Transverse colon (tissue), 4 donors: ENCODE measurements at regions not wholly inside any gene's neighbourhood (a gene's known extent, or its start where the extent isn't known, plus 50 kb on each side); places are given as distances from the start of the nearest gene placed in this dataset.

ENCODE experiments used
- DNase-seq: peaks from one replicate; pipeline ENCODE4 v3.0.0-alpha.2; 2019
- H3K27ac ChIP-seq, 4 donors: fragments of 200-600 bp; sonication (generic); 2 replicates each; pipeline ENCODE4 v1.5.1; 2016 to 2018; ENCODE audit warnings: inconsistent platforms in 4 of 4
- H3K27me3 ChIP-seq: fragments of 200-600 bp; sonication (generic); 2 replicates; pipeline ENCODE4 v1.5.1; 2017; ENCODE audit warnings: inconsistent platforms
- H3K36me3 ChIP-seq, 4 donors: fragments of 200-600 bp; sonication (generic); 2 replicates each; pipeline ENCODE4 v1.5.1; 2017 to 2019; ENCODE audit warnings: inconsistent platforms in 4 of 4
- H3K4me1 ChIP-seq, 4 donors: fragments of 200-600 bp; sonication (generic); 2 replicates each; pipeline ENCODE4 v1.5.1; 2017 to 2020; ENCODE audit warnings: inconsistent platforms in 4 of 4
- H3K4me3 ChIP-seq, 4 donors: fragments of 200-600 bp; sonication (generic); 1 replicate in 1 of 4; 2 replicates in 3 of 4; pipeline versions ENCODE4 v1.5.1 to v1.6.1; 2017 to 2019; ENCODE audit warnings: inconsistent platforms in 4 of 4
- H3K9me3 ChIP-seq, 2 donors: fragments of 200-600 bp; sonication (generic); 2 replicates each; pipeline ENCODE4 v1.5.1; 2017 to 2019; ENCODE audit warnings: inconsistent platforms in 2 of 2
- CTCF ChIP-seq, 5 experiments: fragments of 200-600 bp in 3 of 5; fragments of 450-650 bp in 2 of 5; sonication (generic) in 3 of 5; IDR thresholded peaks; 1 replicate in 2 of 5; 2 replicates in 3 of 5; pipeline ENCODE4 v1.5.1; 2016 to 2017; ENCODE audit warnings: antibody characterized with exemption in 5 of 5, inconsistent platforms in 3 of 5, mild to moderate bottlenecking in 2 of 5, moderate library complexity in 1 of 5
- EP300 ChIP-seq: sonication (generic); formaldehyde crosslinking; IDR thresholded peaks from one replicate; pipeline ENCODE4 v1.6.1; 2017; ENCODE audit warnings: antibody characterized with exemption, low read depth
- POLR2A ChIP-seq: fragments of 450-650 bp; IDR thresholded peaks from one replicate; pipeline ENCODE4 v1.6.1; 2016; ENCODE audit warnings: antibody characterized with exemption, mild to moderate bottlenecking, moderate library complexity
- POLR2AphosphoS5 ChIP-seq, 3 donors: sonication (generic); formaldehyde crosslinking; IDR thresholded peaks; one replicate each; pipeline ENCODE4 v1.6.1; 2016; ENCODE audit warnings: antibody characterized with exemption in 3 of 3
- whole genome bisulfite sequencing, 2 donors: methylation state at CpG; one replicate each; pipeline ENCODE4 v1.1.5; 2018; ENCODE audit warnings: low coverage in 1 of 2; 5-methylcytosine and 5-hydroxymethylcytosine counted together
- in situ Hi-C, 4 donors: fragments of 200-750 bp; cut with MboI; loops; one replicate each; pipeline versions ENCODE4 v1.15.0 to v1.15.1; 2017; ENCODE audit warnings: low sequenced_read_pairs in 3 of 4, low pct_ligation_motif_present in 1 of 4, low pct_unique_long_range_greater_than_20kb in 1 of 4
- intact Hi-C: fragments of 100-400 bp; cut with DNase I; formaldehyde crosslinking; loops from one replicate; pipeline ENCODE4 v1.15.1; 2023; ENCODE audit warnings: low total_unique reads

GRCh38 chr1:239006276-239006675, 380.1 kb upstream of the CHRM3 start:
- Histone ChIP-seq H3K4me1 (peaks cover 0 to 7% (median 0%) of the 10 kb centered on the region in 4 donors), H3K4me3 (no peak overlapping the region), H3K27me3 (no peaks in the 10 kb centered on the region), H3K9me3 (no peaks in the 10 kb centered on the region), H3K36me3 (no peaks in the 10 kb centered on the region), H3K27ac (no peak overlapping the region)
- TF ChIP-seq POLR2AphosphoS5 (IDR thresholded peaks at IDR 0.05) (no peak), CTCF (IDR thresholded peaks at IDR 0.05) (no peak), POLR2A (no peak), EP300 (no peak)
- intact Hi-C loops, result no loop called here
- DNase-seq, result no peak
- 17 to 40% methylated on average over 3 to 4 of the region's 4 CpGs for WGBS, 2 donors
- in situ Hi-C loops, result no loop called here

GRCh38 chr1:238999944-239000343, 386.4 kb upstream of the CHRM3 start:
- H3K4me1 ChIP-seq, result peaks cover 0 to 6% (median 0%) of the 10 kb centered on the region in 4 donors
- in situ Hi-C loops (no loop called here), intact Hi-C loops (no loop called here)
- TF ChIP-seq EP300 (no peak), POLR2A (no peak), CTCF (IDR thresholded peaks at IDR 0.05) (no peak), POLR2AphosphoS5 (IDR thresholded peaks at IDR 0.05) (no peak)
- WGBS, 2 donors, result 29 to 38% methylated on average over 4 of the region's 4 CpGs
- no peaks in the 10 kb centered on the region for H3K36me3 ChIP-seq
- H3K9me3 ChIP-seq, result no peaks in the 10 kb centered on the region
- DNase-seq, result no peak
- no peak overlapping the region for H3K27ac ChIP-seq
- H3K27me3 ChIP-seq, result no peaks in the 10 kb centered on the region
- H3K4me3 ChIP-seq, result no peak overlapping the region

GRCh38 chr1:238998577-238998976, 387.8 kb upstream of the CHRM3 start:
- in situ Hi-C loops, result no loop called here
- Histone ChIP-seq H3K27me3 (no peaks in the 10 kb centered on the region), H3K4me3 (no peak overlapping the region), H3K9me3 (no peaks in the 10 kb centered on the region), H3K27ac (no peak overlapping the region), H3K4me1 (peaks cover 0 to 6% (median 0%) of the 10 kb centered on the region in 4 donors), H3K36me3 (no peaks in the 10 kb centered on the region)
- TF ChIP-seq EP300 (no peak), CTCF (IDR thresholded peaks at IDR 0.05) (no peak), POLR2A (no peak), POLR2AphosphoS5 (IDR thresholded peaks at IDR 0.05) (no peak)
- WGBS, 2 donors, result 39 to 88% methylated on average over 3 of the region's 3 CpGs
- intact Hi-C loops, result no loop called here
- no peak for DNase-seq

- Histone ChIP-seq H3K9me3 (no peaks in the 10 kb centered on the region), H3K4me3 (no peak overlapping the region), H3K27me3 (no peaks in the 10 kb centered on the region), H3K4me1 (no peaks in the 10 kb centered on the region), H3K36me3 (no peaks in the 10 kb centered on the region), H3K27ac (no peak overlapping the region)
- no peak for DNase-seq
- TF ChIP-seq POLR2A, result no peak
- TF ChIP-seq CTCF (IDR thresholded peaks at IDR 0.05), result no peak
- TF ChIP-seq EP300, result no peak
- no peak for TF ChIP-seq POLR2AphosphoS5 (IDR thresholded peaks at IDR 0.05)
- 68 to 79% methylated on average over 5 to 6 of the region's 6 CpGs for WGBS, 2 donors
- in situ Hi-C loops, result no loop called here
- intact Hi-C loops, result no loop called here
Measured at GRCh38 chr1:238991765-238992495, 394.4 kb upstream of the CHRM3 start.
